ENCODE measurements at regions not wholly inside any gene's neighbourhood (a gene's known extent, or its start where the extent isn't known, plus 50 kb on each side); places are given as distances from the start of the nearest gene placed in this dataset.
"Not testable (repeated sequence)": the region's sequence is repeated elsewhere in the genome, so short reads cannot be mapped to it uniquely, and the experiment has no call there.

- no peak for DNase-seq
- Histone ChIP-seq H3K4me3 (no peak overlapping the region), H3K9me3 (no peaks in the 10 kb centered on the region), H3K27ac (no peak overlapping the region), H3K27me3 (no peaks in the 10 kb centered on the region), H3K4me1 (no peaks in the 10 kb centered on the region), H3K36me3 (no peaks in the 10 kb centered on the region)
- TF ChIP-seq EP300 (IDR thresholded peaks at IDR 0.05) (no peak), POLR2AphosphoS5 (IDR thresholded peaks at IDR 0.05) (no peak), POLR2A (IDR thresholded peaks at IDR 0.05) (no peak), CTCF (IDR thresholded peaks at IDR 0.05) (no peak)
- 34 to 57% methylated on average over 1 of the region's 1 CpG for WGBS, 2 donors
- intact Hi-C loops (cut with DNase I), result no loop called here
Observed at GRCh38 chrX:22585831-22586230, 313.1 kb downstream of the CBLL2 start.

GRCh38 chrX:22589845-22590244 lies 317.1 kb downstream of the CBLL2 start:
- Histone ChIP-seq H3K4me3 (no peak overlapping the region), H3K9me3 (no peaks in the 10 kb centered on the region), H3K4me1 (no peaks in the 10 kb centered on the region), H3K36me3 (no peaks in the 10 kb centered on the region), H3K27me3 (no peaks in the 10 kb centered on the region), H3K27ac (no peak overlapping the region)
- no peak for DNase-seq
- intact Hi-C loops (cut with DNase I), result no loop called here
- no peak for TF ChIP-seq CTCF (IDR thresholded peaks at IDR 0.05)
- TF ChIP-seq POLR2A (IDR thresholded peaks at IDR 0.05), result no peak
- TF ChIP-seq EP300 (IDR thresholded peaks at IDR 0.05), result no peak
- no peak for TF ChIP-seq POLR2AphosphoS5 (IDR thresholded peaks at IDR 0.05)
- 92 to 95% methylated on average over 2 of the region's 2 CpGs for WGBS, 2 donors

- H3K4me3 ChIP-seq, result no peak overlapping the region
- H3K36me3 ChIP-seq, result no peaks in the 10 kb centered on the region
- H3K27ac ChIP-seq, result no peak overlapping the region
- TF ChIP-seq POLR2A (IDR thresholded peaks at IDR 0.05), result no peak
- no peak for TF ChIP-seq POLR2AphosphoS5 (IDR thresholded peaks at IDR 0.05)
- TF ChIP-seq CTCF (IDR thresholded peaks at IDR 0.05), result no peak
- no peak for TF ChIP-seq EP300 (IDR thresholded peaks at IDR 0.05)
- intact Hi-C loops (cut with DNase I), result no loop called here
- H3K9me3 ChIP-seq, result no peaks in the 10 kb centered on the region
- WGBS, 2 donors, result 71 to 75% methylated on average over 2 of the region's 2 CpGs
- no peak for DNase-seq
- H3K4me1 ChIP-seq, result no peaks in the 10 kb centered on the region
- H3K27me3 ChIP-seq, result no peaks in the 10 kb centered on the region
Observed at GRCh38 chrX:22594766-22595165, 322.1 kb downstream of the CBLL2 start.

- Histone ChIP-seq H3K27ac (no peak overlapping the region), H3K4me3 (no peak overlapping the region), H3K9me3 (no peaks in the 10 kb centered on the region), H3K36me3 (no peaks in the 10 kb centered on the region), H3K4me1 (no peaks in the 10 kb centered on the region), H3K27me3 (no peaks in the 10 kb centered on the region)
- intact Hi-C loops (cut with DNase I), result no loop called here
- DNase-seq, result no peak
- no peak for TF ChIP-seq POLR2AphosphoS5 (IDR thresholded peaks at IDR 0.05)
- TF ChIP-seq CTCF (IDR thresholded peaks at IDR 0.05), result no peak
- TF ChIP-seq EP300 (IDR thresholded peaks at IDR 0.05), result no peak
- 93 to 95% methylated on average over 5 of the region's 5 CpGs for WGBS, 2 donors
Observed at GRCh38 chrX:22603060-22603459, 330.3 kb downstream of the CBLL2 start.

GRCh38 chrX:22609452-22609851 lies 336.7 kb downstream of the CBLL2 start:
- H3K27me3 ChIP-seq; H3K9me3 ChIP-seq; H3K27ac ChIP-seq; H3K36me3 ChIP-seq; H3K4me3 ChIP-seq; H3K4me1 ChIP-seq; DNase-seq; intact Hi-C loops (cut with DNase I): not testable (repeated sequence)
- WGBS, 2 donors, result 93 to 96% methylated on average over 15 of the region's 15 CpGs

All from sigmoid colon (tissue), 6 donors.